Upper lobe of left lung (tissue), 6 donors: ENCODE measurements at regions not wholly inside any gene's neighbourhood (a gene's known extent, or its start where the extent isn't known, plus 50 kb on each side); places are given as distances from the start of the nearest gene placed in this dataset.

ENCODE experiments used
- ATAC-seq, 2 donors: fragments of 200-7000 bp; cut with Tn5 transposase; one replicate each; pipeline ENCODE4 v1.9.1; 2022; ENCODE audit warnings: mild to moderate bottlenecking in 2 of 2, moderate library complexity in 2 of 2; ENCODE audit not compliant: low FRiP score in 2 of 2
- DNase-seq, 2 donors: peaks; one replicate each; pipeline ENCODE4 v3.0.0-alpha.2; 2019 to 2020
- H3K27ac ChIP-seq, 4 donors: fragments of 200-600 bp; sonication (generic); one replicate each; pipeline ENCODE4 v1.5.1; 2016 to 2019
- H3K27me3 ChIP-seq, 4 donors: fragments of 200-600 bp; sonication (generic); one replicate each; pipeline ENCODE4 v1.5.1; 2017 to 2019
- H3K36me3 ChIP-seq, 4 donors: fragments of 200-600 bp; sonication (generic); one replicate each; pipeline ENCODE4 v1.5.1; 2016 to 2019
- H3K4me1 ChIP-seq, 4 donors: fragments of 200-600 bp; sonication (generic); one replicate each; pipeline ENCODE4 v1.5.1; 2018 to 2019
- H3K4me3 ChIP-seq, 4 donors: fragments of 200-600 bp; sonication (generic); one replicate each; pipeline ENCODE4 v1.5.1; 2017 to 2019; ENCODE audit warnings: mild to moderate bottlenecking in 2 of 4, moderate library complexity in 1 of 4
- H3K9me3 ChIP-seq, 4 donors: fragments of 200-600 bp; sonication (generic); one replicate each; pipeline ENCODE4 v1.5.1; 2018 to 2019
- CTCF ChIP-seq, 6 experiments: fragments of 450-650 bp in 4 of 6; fragments of 200-600 bp in 2 of 6; sonication (generic) in 2 of 6; IDR thresholded peaks; one replicate each; pipeline ENCODE4 v1.5.1; 2016 to 2019; ENCODE audit warnings: antibody characterized with exemption in 6 of 6
- EP300 ChIP-seq, 4 donors: sonication (generic); formaldehyde crosslinking; IDR thresholded peaks; one replicate each; pipeline ENCODE4 v1.5.1; 2017; ENCODE audit warnings: antibody characterized with exemption in 4 of 4, control low read depth in 2 of 4
- POLR2A ChIP-seq, 4 donors: fragments of 450-650 bp; IDR thresholded peaks; one replicate each; pipeline ENCODE4 v1.5.1; 2016 to 2017; ENCODE audit warnings: antibody characterized with exemption in 4 of 4, mild to moderate bottlenecking in 2 of 4
- POLR2AphosphoS5 ChIP-seq, 2 donors: sonication (generic); formaldehyde crosslinking; IDR thresholded peaks; one replicate each; pipeline ENCODE4 v1.5.1; 2017; ENCODE audit warnings: antibody characterized with exemption in 2 of 2
- WGBS, 2 donors: methylation state at CpG; one replicate each; pipeline ENCODE4 v1.1.5; 2017 to 2018; 5-methylcytosine and 5-hydroxymethylcytosine counted together
- donor health status: DM: no; HTN: no; CAD: no; lungs with moderate emphysema.
- donor health status: DM: no; HTN: yes; CAD: no; lungs with severe emphysema.

- ATAC-seq (no peak), DNase-seq (no peak)
- Histone ChIP-seq H3K36me3 (no peaks in the 10 kb centered on the region), H3K4me1 (no peaks in the 10 kb centered on the region), H3K27ac (no peak overlapping the region), H3K27me3 (no peaks in the 10 kb centered on the region), H3K4me3 (no peak overlapping the region), H3K9me3 (no peaks in the 10 kb centered on the region)
- TF ChIP-seq CTCF (IDR thresholded peaks at IDR 0.05) (no peak), POLR2AphosphoS5 (IDR thresholded peaks at IDR 0.05) (no peak), POLR2A (IDR thresholded peaks at IDR 0.05) (no peak), EP300 (IDR thresholded peaks at IDR 0.05) (no peak)
- WGBS, 2 donors: 65 to 71% methylated on average over 3 of the region's 3 CpGs
Observed at GRCh38 chr3:180252683-180253082, 215.9 kb upstream of the PEX5L start.

DNA sequence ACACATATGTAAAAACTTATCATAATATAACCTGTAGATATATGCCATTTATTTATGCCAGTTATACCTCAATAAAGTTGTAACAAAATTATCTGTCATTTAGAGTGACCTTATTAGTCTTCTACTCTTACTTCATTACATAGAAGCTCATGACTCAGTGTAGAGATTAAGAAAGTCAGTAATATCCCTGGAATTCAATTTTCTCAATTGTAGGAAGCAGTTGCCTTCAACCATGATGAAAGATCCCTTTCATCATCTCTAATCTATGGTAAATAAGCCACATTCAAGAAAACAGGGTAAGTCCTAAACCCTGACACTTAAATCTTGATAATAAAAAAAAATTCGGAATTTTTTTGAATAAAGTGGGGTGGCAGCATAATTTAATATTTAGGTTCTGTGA is 216.5 kb upstream of the PEX5L start:
- Histone ChIP-seq H3K27me3 (no peaks in the 10 kb centered on the region), H3K4me3 (no peak overlapping the region), H3K9me3 (no peaks in the 10 kb centered on the region), H3K4me1 (no peaks in the 10 kb centered on the region), H3K27ac (no peak overlapping the region), H3K36me3 (no peaks in the 10 kb centered on the region)
- ATAC-seq: no peak
- WGBS, 2 donors: 74 to 76% methylated on average over 1 of the region's 1 CpG
- TF ChIP-seq CTCF (IDR thresholded peaks at IDR 0.05) (no peak), POLR2A (IDR thresholded peaks at IDR 0.05) (no peak), POLR2AphosphoS5 (IDR thresholded peaks at IDR 0.05) (no peak)
- no peak for DNase-seq

DNA sequence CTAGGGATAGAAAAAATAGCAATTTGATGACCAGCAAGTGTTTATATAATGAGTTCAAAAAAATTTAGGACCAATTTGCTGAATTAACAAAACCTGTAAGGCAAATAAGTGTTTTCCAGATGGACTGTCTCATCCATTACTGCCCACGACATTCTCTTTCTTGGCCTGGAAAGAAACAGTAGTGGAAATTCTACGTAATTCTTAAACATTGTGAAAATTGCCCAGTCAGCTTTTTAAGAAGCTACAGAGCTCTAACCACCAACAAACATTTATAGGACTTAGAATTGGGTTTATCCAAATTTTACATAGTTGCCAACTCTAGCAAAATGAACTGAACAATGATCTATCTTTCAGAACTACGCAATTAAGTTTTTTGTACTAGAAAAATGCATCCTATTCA is 227.7 kb upstream of the PEX5L start:
- WGBS, 2 donors: 81 to 91% methylated on average over 3 of the region's 3 CpGs

DNA sequence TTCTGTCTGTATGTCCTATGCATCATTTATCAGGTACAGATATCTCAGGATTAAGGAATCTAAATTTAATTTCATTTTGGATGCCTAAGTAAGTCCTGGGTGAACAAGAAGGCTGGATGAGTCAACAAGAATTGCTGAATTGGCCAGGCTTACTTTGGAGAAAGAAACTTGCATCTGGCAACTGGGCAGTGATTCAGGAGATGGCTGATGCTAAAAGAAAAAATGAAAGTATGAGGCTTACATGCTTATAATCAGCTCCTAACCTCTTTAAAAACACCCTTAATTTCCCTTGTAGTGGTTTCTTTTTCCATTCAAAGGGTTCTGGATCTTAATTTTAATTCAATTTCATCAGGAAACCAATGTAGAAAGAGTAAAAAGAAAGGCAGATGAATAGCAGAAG is 228.8 kb upstream of the PEX5L start:
- DNase-seq (no peak), ATAC-seq (peak in 1 of 2 donors; percentile 46)
- no peak for TF ChIP-seq CTCF (IDR thresholded peaks at IDR 0.05)
- no peak for TF ChIP-seq EP300 (IDR thresholded peaks at IDR 0.05)
- no peak for TF ChIP-seq POLR2AphosphoS5 (IDR thresholded peaks at IDR 0.05)
- TF ChIP-seq POLR2A (IDR thresholded peaks at IDR 0.05): no peak
- H3K27ac ChIP-seq: no peak overlapping the region
- H3K9me3 ChIP-seq: peaks cover 0 to 3% (median 1%) of the 10 kb centered on the region in 4 donors
- no peak overlapping the region for H3K4me3 ChIP-seq
- no peaks in the 10 kb centered on the region for H3K27me3 ChIP-seq
- H3K4me1 ChIP-seq: no peaks in the 10 kb centered on the region
- no peaks in the 10 kb centered on the region for H3K36me3 ChIP-seq

More for the DNA sequence above, 227.7 kb upstream of the PEX5L start:
- Histone ChIP-seq H3K4me3 (no peak overlapping the region), H3K27ac (no peak overlapping the region), H3K27me3 (no peaks in the 10 kb centered on the region), H3K9me3 (peaks cover 0 to 7% (median 2%) of the 10 kb centered on the region in 4 donors), H3K4me1 (no peaks in the 10 kb centered on the region), H3K36me3 (no peaks in the 10 kb centered on the region)
- ATAC-seq (no peak), DNase-seq (no peak)
- TF ChIP-seq CTCF (IDR thresholded peaks at IDR 0.05): no peak
- no peak for TF ChIP-seq POLR2A (IDR thresholded peaks at IDR 0.05)
- TF ChIP-seq POLR2AphosphoS5 (IDR thresholded peaks at IDR 0.05): no peak
- no peak for TF ChIP-seq EP300 (IDR thresholded peaks at IDR 0.05)

DNA sequence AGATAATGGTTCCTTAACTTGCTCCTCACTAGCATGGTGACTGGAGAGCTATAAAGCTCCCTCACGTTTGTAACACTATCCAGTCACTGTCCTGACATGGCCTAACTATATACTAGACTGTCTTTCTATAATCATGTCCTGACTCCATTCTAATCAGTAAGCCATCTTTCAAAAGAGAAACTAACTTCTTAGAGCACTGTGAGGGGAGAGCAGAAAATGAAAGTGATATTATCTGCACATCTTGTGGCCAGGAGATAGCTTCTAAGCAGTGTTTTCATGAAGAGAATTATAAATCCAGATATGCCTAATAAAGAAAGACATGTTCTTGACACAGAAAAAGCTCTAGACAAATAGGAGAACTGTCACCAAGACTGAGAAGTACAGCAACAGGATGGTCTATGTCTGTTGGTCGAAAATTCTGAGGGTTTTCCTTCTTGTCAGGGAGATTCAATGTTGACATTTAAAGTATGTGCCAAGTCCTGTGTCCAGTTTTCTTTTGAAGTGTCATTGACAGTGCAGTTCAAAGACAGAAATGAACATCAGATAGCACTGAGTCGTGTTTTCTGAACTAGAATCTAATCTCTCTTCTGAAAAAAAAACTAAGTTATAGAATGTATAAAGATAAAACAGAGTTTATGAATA is 230.6 kb upstream of the PEX5L start:
- no peaks in the 10 kb centered on the region for H3K9me3 ChIP-seq

More for the DNA sequence above, 230.6 kb upstream of the PEX5L start:
- ATAC-seq (no peak), DNase-seq (no peak)
- TF ChIP-seq CTCF (IDR thresholded peaks at IDR 0.05) (no peak), EP300 (IDR thresholded peaks at IDR 0.05) (no peak), POLR2A (IDR thresholded peaks at IDR 0.05) (no peak), POLR2AphosphoS5 (IDR thresholded peaks at IDR 0.05) (no peak)
- Histone ChIP-seq H3K27me3 (no peaks in the 10 kb centered on the region), H3K36me3 (no peaks in the 10 kb centered on the region), H3K4me1 (no peaks in the 10 kb centered on the region), H3K4me3 (no peak overlapping the region), H3K27ac (no peak overlapping the region)
- WGBS, 2 donors: 43 to 45% methylated on average over 3 of the region's 3 CpGs
